Keratinocyte (primary cell): ENCODE measurements at regions not wholly inside any gene's neighbourhood (a gene's known extent, or its start where the extent isn't known, plus 50 kb on each side); places are given as distances from the start of the nearest gene placed in this dataset.

ENCODE experiments used
- DNase-seq: peaks from one replicate; pipeline ENCODE4 v3.0.0-alpha.2; 2011; ENCODE audit warnings: low read depth, missing footprints, low spot score
- FAIRE-seq: peaks from 2 replicates; lab custom pipeline; 2011; peaks lifted over from hg19 to GRCh38; lab: Jason Lieb, UNC
- H2AFZ ChIP-seq: 2 replicates; pipeline ENCODE4 v1.6.0; 2012; ENCODE audit warnings: low read length, control low read depth, inconsistent platforms; ENCODE audit not compliant: control insufficient read depth
- H3K27ac ChIP-seq: 2 replicates; pipeline ENCODE4 v1.5.1; 2011; ENCODE audit warnings: low read length; ENCODE audit not compliant: control insufficient read depth, insufficient read depth
- H3K27me3 ChIP-seq: 3 replicates; pipeline ENCODE4 v1.6.0; 2011; ENCODE audit warnings: low read length; ENCODE audit not compliant: control insufficient read depth, insufficient read depth; ENCODE audit errors: extremely low read depth
- H3K36me3 ChIP-seq, 2 experiments: 2 replicates in 1 of 2; 3 replicates in 1 of 2; pipeline ENCODE4 v1.5.1; 2011; ENCODE audit warnings: low read length in 2 of 2, mild to moderate bottlenecking in 1 of 2; ENCODE audit not compliant: control insufficient read depth in 2 of 2, insufficient read depth in 2 of 2; ENCODE audit errors: extremely low read depth in 1 of 2
- H3K4me1 ChIP-seq: 3 replicates; pipeline ENCODE4 v1.5.1; 2011; ENCODE audit warnings: low read length; ENCODE audit not compliant: control insufficient read depth, insufficient read depth; ENCODE audit errors: extremely low read depth
- H3K4me2 ChIP-seq: 3 replicates; pipeline ENCODE4 v1.6.0; 2011; ENCODE audit warnings: low read depth, low read length; ENCODE audit not compliant: control insufficient read depth, insufficient read depth; ENCODE audit errors: extremely low read depth
- H3K4me3 ChIP-seq, 3 experiments: fragments of 200-600 bp in 1 of 3; sonication (generic) in 1 of 3; 2 replicates in 2 of 3; 3 replicates in 1 of 3; pipeline ENCODE4 v1.5.1; 2011 to 2016; ENCODE audit warnings: low read length in 3 of 3, mild to moderate bottlenecking in 3 of 3, control low read depth in 2 of 3, inconsistent platforms in 1 of 3, low read depth in 1 of 3, mixed read lengths in 1 of 3, mixed run types in 1 of 3, moderate library complexity in 1 of 3; ENCODE audit not compliant: control insufficient read depth in 2 of 3, insufficient read depth in 2 of 3; ENCODE audit errors: extremely low read depth in 1 of 3
- H3K79me2 ChIP-seq: 2 replicates; pipeline ENCODE4 v1.6.0; 2012; ENCODE audit warnings: low read length; ENCODE audit not compliant: control insufficient read depth, insufficient read depth
- H3K9ac ChIP-seq: 3 replicates; pipeline ENCODE4 v1.6.0; 2011; ENCODE audit warnings: low read length; ENCODE audit not compliant: control insufficient read depth, insufficient read depth; ENCODE audit errors: extremely low read depth
- H3K9me1 ChIP-seq: 3 replicates; pipeline ENCODE4 v1.6.0; 2011; ENCODE audit warnings: low read length; ENCODE audit not compliant: control insufficient read depth, insufficient read depth; ENCODE audit errors: extremely low read depth
- H3K9me3 ChIP-seq: 2 replicates; pipeline ENCODE4 v1.5.1; 2012; ENCODE audit warnings: low read depth, low read length; ENCODE audit not compliant: control insufficient read depth
- H4K20me1 ChIP-seq: 3 replicates; pipeline ENCODE4 v1.6.0; 2011; ENCODE audit warnings: low read length; ENCODE audit not compliant: control insufficient read depth, insufficient read depth; ENCODE audit errors: extremely low read depth
- CTCF ChIP-seq, 3 experiments: IDR thresholded peaks in 1 of 3; conservative IDR thresholded peaks in 1 of 3; optimal IDR thresholded peaks in 1 of 3; 2 replicates in 2 of 3; 3 replicates in 1 of 3; pipeline versions ENCODE3 to v1.5.1; 2011; ENCODE audit warnings: low read length in 3 of 3, mild to moderate bottlenecking in 3 of 3, moderate library complexity in 2 of 3, control low read depth in 1 of 3, inconsistent platforms in 1 of 3; ENCODE audit not compliant: insufficient read depth in 2 of 3; ENCODE audit errors: extremely low read depth in 1 of 3
- EZH2 ChIP-seq: IDR thresholded peaks from one replicate; pipeline ENCODE4 v1.6.1; 2012; ENCODE audit warnings: inconsistent platforms, mild to moderate bottlenecking, low read length, moderate library complexity
- dilution Hi-C: fragments of 300-500 bp; cut with MboI; formaldehyde crosslinking; loops from one replicate; pipeline ENCODE4 v1.7.0; 2020; ENCODE audit warnings: low sequenced_read_pairs; ENCODE audit not compliant: extremely low pct_ligation_motif_present

DNA sequence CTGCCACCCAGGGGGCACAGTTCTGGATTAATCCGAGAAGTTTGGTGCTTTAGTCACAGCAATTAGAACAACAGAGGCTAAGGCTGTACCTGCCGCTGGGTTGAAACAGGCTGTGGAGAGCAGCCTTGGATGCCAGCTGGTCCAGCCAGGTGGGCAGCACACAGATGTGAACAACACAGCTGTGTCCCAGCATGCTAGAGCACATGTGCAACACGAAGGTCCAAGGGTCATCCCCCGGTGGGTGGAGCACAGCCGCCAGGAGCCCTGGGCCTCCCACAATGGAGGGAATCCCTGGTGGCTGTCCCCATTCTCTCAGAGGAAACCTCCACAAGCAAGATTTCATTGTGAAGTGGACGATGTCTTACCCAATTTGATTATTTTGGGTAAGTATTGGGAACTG lies 99.2 kb upstream of the SYNDIG1 start:
- H3K4me2 ChIP-seq: no peak overlapping the region
- FAIRE-seq: no peak
- H3K27ac ChIP-seq: no peak overlapping the region
- no peaks in the 10 kb centered on the region for H3K79me2 ChIP-seq
- H3K4me3 ChIP-seq: no peak overlapping the region
- no peaks in the 10 kb centered on the region for H3K9me1 ChIP-seq
- dilution Hi-C loops: no loop called here
- H3K36me3 ChIP-seq: no peaks in the 10 kb centered on the region
- H3K4me1 ChIP-seq: no peaks in the 10 kb centered on the region
- no peak overlapping the region for H3K9ac ChIP-seq
- no peaks in the 10 kb centered on the region for H3K9me3 ChIP-seq
- DNase-seq: no peak
- no peaks in the 10 kb centered on the region for H4K20me1 ChIP-seq
- no peak overlapping the region for H2AFZ ChIP-seq
- no peak for TF ChIP-seq CTCF (optimal IDR thresholded peaks at IDR 0.05 in 1 of 3, IDR thresholded peaks at IDR 0.05 in 1 of 3, conservative IDR thresholded peaks at IDR 0.05 in 1 of 3; ENCODE audit: extremely low read depth in 1 of 3, insufficient read depth in 2 of 3, low read length in 3 of 3)
- no peak for TF ChIP-seq EZH2
- H3K27me3 ChIP-seq: no peaks in the 10 kb centered on the region

DNA sequence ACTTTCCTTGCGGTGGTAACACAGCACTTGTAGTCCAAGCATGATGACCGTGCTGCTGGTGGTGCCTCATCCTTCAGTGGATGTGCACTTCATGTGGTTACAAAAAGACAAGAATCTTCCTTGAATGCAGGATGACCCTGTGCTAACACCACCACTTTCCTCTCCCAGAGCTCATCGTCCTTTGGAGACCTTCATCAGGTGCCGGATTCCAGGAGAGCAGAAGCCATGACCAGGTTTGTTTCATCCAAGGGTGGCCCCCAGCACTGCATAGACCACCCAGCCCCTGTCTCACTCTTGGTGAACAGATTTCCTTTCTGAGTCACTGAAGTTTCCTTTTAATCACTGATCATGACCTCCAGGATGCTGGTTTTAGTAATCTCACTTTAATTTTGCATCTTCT lies 101.2 kb upstream of the SYNDIG1 start:
- FAIRE-seq (no peak), DNase-seq (no peak)
- H3K9me3 ChIP-seq: no peaks in the 10 kb centered on the region
- no peak overlapping the region for H2AFZ ChIP-seq
- no peaks in the 10 kb centered on the region for H3K27me3 ChIP-seq
- TF ChIP-seq EZH2 (no peak), CTCF (optimal IDR thresholded peaks at IDR 0.05 in 1 of 3, IDR thresholded peaks at IDR 0.05 in 1 of 3, conservative IDR thresholded peaks at IDR 0.05 in 1 of 3; ENCODE audit: extremely low read depth in 1 of 3, insufficient read depth in 2 of 3, low read length in 3 of 3) (no peak)
- H3K4me2 ChIP-seq: no peak overlapping the region
- dilution Hi-C loops: no loop called here
- no peak overlapping the region for H3K27ac ChIP-seq
- H3K9me1 ChIP-seq: no peaks in the 10 kb centered on the region
- no peaks in the 10 kb centered on the region for H3K79me2 ChIP-seq
- no peak overlapping the region for H3K4me3 ChIP-seq
- no peak overlapping the region for H3K9ac ChIP-seq
- no peaks in the 10 kb centered on the region for H3K4me1 ChIP-seq
- H4K20me1 ChIP-seq: no peaks in the 10 kb centered on the region
- H3K36me3 ChIP-seq: no peaks in the 10 kb centered on the region
